ENCODE measurements at regions not wholly inside any gene's neighbourhood (a gene's known extent, or its start where the extent isn't known, plus 50 kb on each side); places are given as distances from the start of the nearest gene placed in this dataset.

DNA sequence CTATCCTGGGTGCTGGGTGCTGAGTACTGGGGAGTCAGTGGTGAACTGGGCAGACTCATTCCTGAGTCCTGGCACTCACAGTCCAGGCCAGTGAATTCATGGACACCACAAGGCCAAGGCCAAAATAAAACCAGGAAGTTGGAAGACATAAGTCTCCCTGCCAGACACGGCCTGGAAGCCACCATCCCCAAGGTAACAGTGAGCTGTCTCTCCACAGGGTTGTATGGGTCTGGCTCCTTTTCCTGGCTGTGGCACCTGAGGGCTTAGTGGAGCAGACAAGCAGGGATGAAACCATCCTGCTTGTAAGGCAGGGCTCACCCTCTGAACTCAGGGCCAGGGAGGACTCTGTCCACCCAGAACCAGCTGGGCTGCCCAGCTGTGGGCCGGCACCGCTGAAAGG, 54.7 kb upstream of the ALX4 start:
- H3K18ac ChIP-seq (ENCODE audit: insufficient read length, low read depth, low read length): no peak overlapping the region
- no peaks in the 10 kb centered on the region for H4K20me1 ChIP-seq (ENCODE audit: control insufficient read depth, insufficient read depth, insufficient read length)
- no peaks in the 10 kb centered on the region; a peak in 1 of 5 replicates for H3K9me3 Mint-ChIP-seq
- H3K56ac ChIP-seq (ENCODE audit: insufficient read length, low read depth, low read length): no peak overlapping the region
- no peak overlapping the region for H4K8ac ChIP-seq (replicated peaks; ENCODE audit: insufficient read length, low read depth, low read length)
- H3K36me3 Mint-ChIP-seq (ENCODE audit: insufficient read depth in 1 of 3, low read depth in 3 of 3): no peaks in the 10 kb centered on the region
- no CpG with 5 or more reads among the region's 3 CpGs for WGBS (ENCODE audit: extremely low coverage, insufficient read length, low lambda C conversion rate)
- no peak overlapping the region for H3K23ac ChIP-seq (ENCODE audit: insufficient read length, low read depth, low read length)
- no peaks in the 10 kb centered on the region for H3K9me3 ChIP-seq (ENCODE audit: control insufficient read depth, low read depth, low read length)
- H4K5ac ChIP-seq (ENCODE audit: insufficient read length, low read depth, low read length): no peak overlapping the region
- no peaks in the 10 kb centered on the region for H3K79me2 ChIP-seq (ENCODE audit: insufficient read depth, low read length)
- H3K27ac ChIP-seq (ENCODE audit: insufficient read length, low read depth, low read length): no peak overlapping the region
- H3K4me3 Mint-ChIP-seq: no peak overlapping the region
- no peak overlapping the region for H2BK5ac ChIP-seq (ENCODE audit: insufficient read length, low read length)
- no peak overlapping the region for H3K27ac Mint-ChIP-seq
- no peak overlapping the region for H2AFZ ChIP-seq (ENCODE audit: low read length)
- no peak overlapping the region for H3K9ac ChIP-seq (ENCODE audit: extremely low read depth, insufficient read length, low read length)
- H2BK120ac ChIP-seq (ENCODE audit: low read depth, low read length, poor library complexity, severe bottlenecking): no peak overlapping the region
- DNase-seq: no peak
- no peaks in the 10 kb centered on the region for H3K79me1 ChIP-seq (ENCODE audit: insufficient read depth, low read depth, low read length, poor library complexity, severe bottlenecking)
- no peak overlapping the region for H3K14ac ChIP-seq (ENCODE audit: insufficient read depth, low read length)
- H3K4me1 Mint-ChIP-seq: peaks cover 21 to 30% of the 10 kb centered on the region in 2 experiments
- no peaks in the 10 kb centered on the region for H3K27me3 ChIP-seq (ENCODE audit: insufficient read depth, low read length)
- no peak overlapping the region for H2AK5ac ChIP-seq (ENCODE audit: insufficient read length, low read length)
- H3K4me1 ChIP-seq (ENCODE audit: insufficient read depth, low read length): no peaks in the 10 kb centered on the region
- no peak overlapping the region for H2BK20ac ChIP-seq (ENCODE audit: low read depth, low read length, poor library complexity, severe bottlenecking)
- no peak overlapping the region for H3K4me2 ChIP-seq (ENCODE audit: insufficient read depth, insufficient read length, low read length)
- TF ChIP-seq, protein P1, sequence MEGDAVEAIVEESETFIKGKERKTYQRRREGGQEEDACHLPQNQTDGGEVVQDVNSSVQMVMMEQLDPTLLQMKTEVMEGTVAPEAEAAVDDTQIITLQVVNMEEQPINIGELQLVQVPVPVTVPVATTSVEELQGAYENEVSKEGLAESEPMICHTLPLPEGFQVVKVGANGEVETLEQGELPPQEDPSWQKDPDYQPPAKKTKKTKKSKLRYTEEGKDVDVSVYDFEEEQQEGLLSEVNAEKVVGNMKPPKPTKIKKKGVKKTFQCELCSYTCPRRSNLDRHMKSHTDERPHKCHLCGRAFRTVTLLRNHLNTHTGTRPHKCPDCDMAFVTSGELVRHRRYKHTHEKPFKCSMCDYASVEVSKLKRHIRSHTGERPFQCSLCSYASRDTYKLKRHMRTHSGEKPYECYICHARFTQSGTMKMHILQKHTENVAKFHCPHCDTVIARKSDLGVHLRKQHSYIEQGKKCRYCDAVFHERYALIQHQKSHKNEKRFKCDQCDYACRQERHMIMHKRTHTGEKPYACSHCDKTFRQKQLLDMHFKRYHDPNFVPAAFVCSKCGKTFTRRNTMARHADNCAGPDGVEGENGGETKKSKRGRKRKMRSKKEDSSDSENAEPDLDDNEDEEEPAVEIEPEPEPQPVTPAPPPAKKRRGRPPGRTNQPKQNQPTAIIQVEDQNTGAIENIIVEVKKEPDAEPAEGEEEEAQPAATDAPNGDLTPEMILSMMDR (conservative IDR thresholded peaks at IDR 0.05): no peak
- no peak overlapping the region for H2BK12ac ChIP-seq (ENCODE audit: insufficient read length, low read depth, low read length)
- no peaks in the 10 kb centered on the region for H3K23me2 ChIP-seq (ENCODE audit: insufficient read length, low read depth, low read length, poor library complexity, severe bottlenecking)
- H3K27me3 Mint-ChIP-seq (ENCODE audit: low read depth): peaks cover 6% of the 10 kb centered on the region
- no peak overlapping the region for H3T11ph ChIP-seq (ENCODE audit: low read length)
- no peak overlapping the region for H4K91ac ChIP-seq (ENCODE audit: insufficient read length, low read depth, low read length)
- H2BK15ac ChIP-seq (ENCODE audit: low read depth, low read length): no peak overlapping the region
- no peak overlapping the region for H3K4ac ChIP-seq (ENCODE audit: low read depth, low read length)
